ENCODE measurements at regions not wholly inside any gene's neighbourhood (a gene's known extent, or its start where the extent isn't known, plus 50 kb on each side); places are given as distances from the start of the nearest gene placed in this dataset.
A peak's percentile ranks its signal among the peaks of the same experiment; 100 is the strongest.
"Not testable (repeated sequence)": the region's sequence is repeated elsewhere in the genome, so short reads cannot be mapped to it uniquely, and the experiment has no call there.

- no peak overlapping the region for H3K4me3 ChIP-seq (ENCODE audit: low read length)
- DNase-seq (ENCODE audit: low read depth) = peak; percentile 72
- no peak for TF ChIP-seq CTCF (conservative IDR thresholded peaks at IDR 0.05; ENCODE audit: low read depth, low read length)
These were observed 210.0 kb downstream of the PLA2G4A start for GRCh38 chr1:187038784-187039183.

DNA sequence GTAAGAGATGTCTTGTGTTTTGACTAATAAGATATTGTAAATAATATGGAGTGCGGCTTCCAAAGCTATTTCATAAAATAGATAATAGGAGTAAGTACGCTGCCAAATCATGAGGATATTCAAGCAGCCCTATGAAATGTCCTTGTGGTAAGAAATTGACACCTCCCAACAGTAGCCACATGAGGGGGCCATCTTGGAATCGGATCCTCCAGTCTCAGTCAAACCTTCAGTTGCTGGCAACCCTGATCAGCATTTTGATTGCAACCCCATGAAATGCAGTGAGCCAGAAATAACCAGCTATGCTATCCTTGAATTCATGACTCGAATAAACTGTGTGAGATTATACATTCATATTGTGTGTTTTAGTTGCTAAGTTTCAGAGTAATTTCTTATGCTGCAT lies 212.4 kb downstream of the PLA2G4A start:
- H3K4me3 ChIP-seq (ENCODE audit: low read length) = no peak overlapping the region
- no peak for DNase-seq (ENCODE audit: low read depth)
- TF ChIP-seq CTCF (conservative IDR thresholded peaks at IDR 0.05; ENCODE audit: low read depth, low read length) = no peak

- TF ChIP-seq CTCF (conservative IDR thresholded peaks at IDR 0.05; ENCODE audit: low read depth, low read length) = no peak
- H3K4me3 ChIP-seq (ENCODE audit: low read length) = no peak overlapping the region
- no peak for DNase-seq (ENCODE audit: low read depth)
These were observed 213.8 kb downstream of the PLA2G4A start for GRCh38 chr1:187042538-187042937.

- not testable (repeated sequence) for DNase-seq (ENCODE audit: low read depth)
These were observed 214.7 kb downstream of the PLA2G4A start for GRCh38 chr1:187043433-187043832.

DNA sequence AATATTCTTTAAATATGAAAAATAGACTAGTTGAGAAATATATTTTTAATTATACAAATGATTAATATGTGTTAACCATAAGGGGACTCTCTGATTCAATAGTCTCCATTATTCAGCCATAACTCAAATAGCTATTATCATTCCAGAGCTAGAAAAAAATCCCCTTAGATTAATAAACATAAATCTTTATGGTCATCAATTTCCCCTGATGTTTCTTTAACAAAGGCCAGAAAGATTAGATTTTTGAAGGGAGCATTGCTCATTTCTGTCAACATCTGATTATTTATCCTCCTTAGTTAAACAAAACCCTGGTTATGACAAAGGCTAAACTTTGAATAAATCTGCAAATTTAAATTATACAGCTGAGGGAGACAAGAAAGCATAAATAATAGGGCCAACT lies 215.7 kb downstream of the PLA2G4A start:
- H3K4me3 ChIP-seq (ENCODE audit: low read length) = no peak overlapping the region
- no peak for DNase-seq (ENCODE audit: low read depth)
- TF ChIP-seq CTCF (conservative IDR thresholded peaks at IDR 0.05; ENCODE audit: low read depth, low read length) = no peak

More at GRCh38 chr1:187043433-187043832, 214.7 kb downstream of the PLA2G4A start:
- H3K4me3 ChIP-seq (ENCODE audit: low read length) = not testable (repeated sequence)

DNA sequence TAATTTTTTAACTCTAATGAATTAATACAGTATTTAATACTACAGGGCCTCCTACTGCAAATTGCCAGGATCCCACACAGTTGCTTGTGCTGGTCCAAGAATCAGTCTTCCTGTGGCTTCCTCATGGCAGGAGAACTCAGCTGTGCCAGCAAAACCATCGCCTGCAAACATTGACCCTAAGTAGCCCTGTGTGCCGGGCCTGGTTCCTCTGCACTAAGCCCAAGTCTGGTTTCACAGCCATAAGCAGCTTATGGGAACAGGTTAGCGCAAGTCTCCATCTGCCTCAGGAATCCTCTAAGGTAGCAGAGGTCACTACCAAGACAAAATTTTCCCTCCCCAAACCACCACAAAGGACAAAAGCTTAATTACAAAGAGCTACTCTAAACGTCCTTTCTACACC lies 216.6 kb downstream of the PLA2G4A start:
- DNase-seq (ENCODE audit: low read depth) = peak; percentile 41
- H3K4me3 ChIP-seq (ENCODE audit: low read length) = no peak overlapping the region
- TF ChIP-seq CTCF (conservative IDR thresholded peaks at IDR 0.05; ENCODE audit: low read depth, low read length) = no peak

DNA sequence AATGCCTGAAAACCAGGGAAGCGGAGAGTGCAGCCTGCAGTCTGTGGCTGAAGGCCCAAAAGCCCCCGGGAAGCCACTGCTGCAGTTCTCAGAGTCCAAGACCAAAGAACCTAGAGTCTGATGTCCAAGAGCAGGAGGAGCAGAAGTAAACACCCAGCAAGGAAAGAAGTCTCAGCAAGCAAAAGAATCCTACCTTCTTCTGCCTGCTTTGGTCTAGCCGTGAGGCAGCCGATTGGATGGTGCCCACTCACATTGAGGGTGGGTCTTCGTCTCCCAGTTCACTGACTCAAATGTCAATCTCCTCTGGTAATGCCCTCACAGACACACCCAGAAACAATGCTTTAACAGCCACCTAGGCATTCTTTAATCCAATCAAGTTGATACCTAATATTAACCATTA lies 217.5 kb downstream of the PLA2G4A start:
- TF ChIP-seq CTCF (conservative IDR thresholded peaks at IDR 0.05; ENCODE audit: low read depth, low read length) = no peak
- H3K4me3 ChIP-seq (ENCODE audit: low read length) = no peak overlapping the region
- DNase-seq (ENCODE audit: low read depth) = no peak

- no peak overlapping the region for H3K4me3 ChIP-seq (ENCODE audit: low read length)
- TF ChIP-seq CTCF (conservative IDR thresholded peaks at IDR 0.05; ENCODE audit: low read depth, low read length) = no peak
- DNase-seq (ENCODE audit: low read depth) = no peak
These were observed 218.5 kb downstream of the PLA2G4A start for GRCh38 chr1:187047298-187047697.

Data from retinal pigment epithelial cell (primary cell).